Colonic mucosa (tissue), 4 donors: ENCODE measurements at regions not wholly inside any gene's neighbourhood (a gene's known extent, or its start where the extent isn't known, plus 50 kb on each side); places are given as distances from the start of the nearest gene placed in this dataset.

Experiments used
- DNase-seq: peaks from one replicate; pipeline ENCODE4 v3.0.0-alpha.2; 2020
- H3K27ac ChIP-seq: fragments of 200-600 bp; one replicate; pipeline ENCODE4 v1.8.0; 2021
- H3K27me3 ChIP-seq: fragments of 200-600 bp; one replicate; pipeline ENCODE4 v1.8.0; 2021
- H3K36me3 ChIP-seq: fragments of 200-600 bp; one replicate; pipeline ENCODE4 v1.8.0; 2021
- H3K4me1 ChIP-seq: fragments of 200-600 bp; one replicate; pipeline ENCODE4 v1.8.0; 2021; ENCODE audit warnings: mild to moderate bottlenecking
- H3K4me3 ChIP-seq: fragments of 200-600 bp; one replicate; pipeline ENCODE4 v1.8.0; 2021
- H3K9ac ChIP-seq, 2 donors: one replicate each; pipeline ENCODE4 v1.7.0; 2013; ENCODE audit warnings: control low read depth in 2 of 2, low read depth in 2 of 2, low read length in 2 of 2
- H3K9me3 ChIP-seq: fragments of 200-600 bp; one replicate; pipeline ENCODE4 v1.8.0; 2021
- CTCF ChIP-seq: fragments of 200-600 bp; IDR thresholded peaks from one replicate; pipeline ENCODE4 v1.8.0; 2022; ENCODE audit warnings: antibody characterized with exemption, mild to moderate bottlenecking
- intact Hi-C: fragments of 100-400 bp; cut with DNase I; formaldehyde crosslinking; loops from one replicate; pipeline ENCODE4 v1.14.1; 2022
- donor health status: healthy.
- donor health status: DM: no; HTN: no; CAD: no.
- donor health status: DM: no; HTN: no; CAD: no.

GRCh38 chr6:25150863-25151262 lies 128.3 kb upstream of the CARMIL1 start:
- Histone ChIP-seq H3K4me1 (no peaks in the 10 kb centered on the region), H3K9ac (no peak overlapping the region), H3K27ac (no peak overlapping the region), H3K4me3 (no peak overlapping the region), H3K27me3 (no peaks in the 10 kb centered on the region), H3K36me3 (no peaks in the 10 kb centered on the region), H3K9me3 (no peaks in the 10 kb centered on the region)
- intact Hi-C loops, result no loop called here
- DNase-seq, result no peak
- TF ChIP-seq CTCF, result no peak

- no peak for TF ChIP-seq CTCF
- H3K4me3 ChIP-seq, result no peak overlapping the region
- H3K36me3 ChIP-seq, result no peaks in the 10 kb centered on the region
- H3K9ac ChIP-seq, result no peak overlapping the region
- intact Hi-C loops, result no loop called here
- no peak overlapping the region for H3K27ac ChIP-seq
- no peak for DNase-seq
- H3K27me3 ChIP-seq, result no peaks in the 10 kb centered on the region
- H3K9me3 ChIP-seq, result no peaks in the 10 kb centered on the region
- H3K4me1 ChIP-seq, result no peaks in the 10 kb centered on the region
Observed at GRCh38 chr6:25153079-25153478, 126.1 kb upstream of the CARMIL1 start.

GRCh38 chr6:25154034-25154596 lies 125.1 kb upstream of the CARMIL1 start:
- H3K4me3 ChIP-seq, result no peak overlapping the region
- no peak for TF ChIP-seq CTCF
- no peak overlapping the region for H3K9ac ChIP-seq
- DNase-seq, result no peak
- intact Hi-C loops, result no loop called here
- no peaks in the 10 kb centered on the region for H3K36me3 ChIP-seq
- no peaks in the 10 kb centered on the region for H3K4me1 ChIP-seq
- H3K9me3 ChIP-seq, result no peaks in the 10 kb centered on the region
- H3K27me3 ChIP-seq, result no peaks in the 10 kb centered on the region
- no peak overlapping the region for H3K27ac ChIP-seq

GRCh38 chr6:25155211-25155610 lies 124.0 kb upstream of the CARMIL1 start:
- no peak overlapping the region for H3K9ac ChIP-seq
- DNase-seq, result no peak
- H3K27me3 ChIP-seq, result no peaks in the 10 kb centered on the region
- H3K9me3 ChIP-seq, result no peaks in the 10 kb centered on the region
- no peaks in the 10 kb centered on the region for H3K36me3 ChIP-seq
- no peaks in the 10 kb centered on the region for H3K4me1 ChIP-seq
- H3K27ac ChIP-seq, result no peak overlapping the region
- H3K4me3 ChIP-seq, result no peak overlapping the region
- TF ChIP-seq CTCF, result no peak
- intact Hi-C loops, result no loop called here

- intact Hi-C loops, result no loop called here
- H3K27ac ChIP-seq, result no peak overlapping the region
- no peaks in the 10 kb centered on the region for H3K4me1 ChIP-seq
- no peak for DNase-seq
- no peak for TF ChIP-seq CTCF
- H3K4me3 ChIP-seq, result no peak overlapping the region
- H3K27me3 ChIP-seq, result no peaks in the 10 kb centered on the region
- H3K36me3 ChIP-seq, result no peaks in the 10 kb centered on the region
- H3K9me3 ChIP-seq, result no peaks in the 10 kb centered on the region
- no peak overlapping the region for H3K9ac ChIP-seq
Observed at GRCh38 chr6:25156123-25156522, 123.1 kb upstream of the CARMIL1 start.
